GM18858 (cell line): ENCODE measurements at regions not wholly inside any gene's neighbourhood (a gene's known extent, or its start where the extent isn't known, plus 50 kb on each side); places are given as distances from the start of the nearest gene placed in this dataset.

ENCODE experiments used
- ATAC-seq: cut with Tn5 transposase; IDR thresholded peaks from one replicate; pipeline ENCODE4 v1.9.1; 2021; ENCODE audit not compliant: unreplicated experiment

DNA sequence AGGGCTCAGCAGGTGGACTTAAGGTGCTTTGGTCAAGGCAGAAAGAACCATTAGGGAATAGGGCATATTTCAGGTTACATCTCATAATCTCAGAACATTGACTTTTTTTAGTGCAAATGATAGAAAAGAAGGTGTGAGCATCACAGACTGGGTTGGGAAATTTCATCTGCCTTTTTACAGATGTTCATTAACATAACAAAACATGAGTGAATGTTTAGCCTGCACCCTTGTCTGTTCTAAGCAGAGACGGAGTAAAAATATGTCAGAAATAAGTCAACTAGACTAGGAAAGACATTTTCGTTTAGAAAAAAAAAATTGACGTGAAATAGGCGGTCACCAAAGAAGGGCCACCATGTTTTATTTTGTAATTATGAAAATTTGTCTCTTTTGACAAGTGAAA is 127.5 kb upstream of the CDH13 start:
- ATAC-seq, result no peak

DNA sequence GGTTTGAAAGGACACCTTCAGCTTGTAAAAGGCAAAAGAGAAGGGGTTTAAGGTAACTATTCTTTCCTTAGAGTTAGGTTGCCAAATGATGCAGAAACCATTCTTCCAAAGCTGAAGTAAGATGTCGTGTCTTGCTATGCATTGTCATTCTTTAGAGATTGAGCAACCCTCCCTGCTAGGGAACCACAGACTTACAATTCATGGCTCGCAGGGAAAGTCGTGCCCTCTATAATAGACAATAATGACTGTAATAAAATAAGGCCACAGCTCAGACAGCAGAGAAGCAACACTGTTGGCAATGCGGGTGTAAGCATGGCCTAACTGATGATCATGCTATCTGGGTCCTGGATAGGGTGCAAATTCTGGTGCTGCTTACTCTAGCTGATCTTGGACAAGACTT is 129.6 kb upstream of the CDH13 start:
- ATAC-seq, result no peak

DNA sequence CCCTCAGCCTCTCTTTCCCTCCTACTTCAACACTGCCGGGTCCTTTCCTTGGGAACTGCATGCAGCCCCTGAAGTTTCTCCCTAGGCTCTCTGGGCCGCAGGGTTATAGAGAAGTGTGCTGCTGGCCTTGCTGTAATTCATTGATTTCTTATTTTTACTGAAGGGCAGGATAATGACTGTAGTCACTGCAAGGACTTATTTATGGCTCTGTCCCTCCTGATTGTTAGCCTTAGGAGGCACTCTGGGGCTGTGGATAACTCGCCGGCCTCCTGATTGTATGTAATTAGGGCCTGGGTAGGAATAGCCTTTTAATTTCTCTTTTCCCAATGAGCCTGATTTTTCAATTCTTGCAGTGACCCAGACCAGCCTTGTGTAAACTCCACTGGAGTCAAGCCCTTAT is 138.3 kb upstream of the CDH13 start:
- no peak for ATAC-seq

DNA sequence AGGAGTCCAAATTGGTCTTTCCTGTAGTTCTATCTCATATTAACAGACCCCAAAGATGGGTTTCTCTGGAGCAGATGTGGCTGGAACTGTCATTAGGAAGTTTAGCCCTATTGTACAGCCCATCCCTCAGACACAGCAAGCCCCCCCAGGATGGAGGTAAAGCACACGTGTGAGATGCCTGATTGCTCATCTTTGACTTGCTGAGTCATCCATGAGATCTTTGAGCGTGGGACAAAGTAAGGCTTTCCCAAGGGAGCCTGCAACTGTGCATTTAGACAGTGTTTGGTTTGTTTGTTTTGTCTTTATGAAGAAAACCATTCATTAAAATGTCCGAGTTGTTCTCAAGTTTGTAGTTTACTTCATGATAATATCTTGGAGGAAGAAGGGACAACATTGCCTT is 145.3 kb upstream of the CDH13 start:
- ATAC-seq, result no peak

GRCh38 chr16:82476786-82477185 is 150.0 kb upstream of the CDH13 start:
- ATAC-seq, result no peak

- no peak for ATAC-seq
Observed at GRCh38 chr16:82470620-82471152, 156.1 kb upstream of the CDH13 start.

- ATAC-seq, result no peak
Observed at GRCh38 chr16:82470016-82470415, 156.8 kb upstream of the CDH13 start.

- ATAC-seq, result no peak
Observed at GRCh38 chr16:82464187-82464586, 162.6 kb upstream of the CDH13 start.

GRCh38 chr16:82460766-82461165 is 166.0 kb upstream of the CDH13 start:
- no peak for ATAC-seq

DNA sequence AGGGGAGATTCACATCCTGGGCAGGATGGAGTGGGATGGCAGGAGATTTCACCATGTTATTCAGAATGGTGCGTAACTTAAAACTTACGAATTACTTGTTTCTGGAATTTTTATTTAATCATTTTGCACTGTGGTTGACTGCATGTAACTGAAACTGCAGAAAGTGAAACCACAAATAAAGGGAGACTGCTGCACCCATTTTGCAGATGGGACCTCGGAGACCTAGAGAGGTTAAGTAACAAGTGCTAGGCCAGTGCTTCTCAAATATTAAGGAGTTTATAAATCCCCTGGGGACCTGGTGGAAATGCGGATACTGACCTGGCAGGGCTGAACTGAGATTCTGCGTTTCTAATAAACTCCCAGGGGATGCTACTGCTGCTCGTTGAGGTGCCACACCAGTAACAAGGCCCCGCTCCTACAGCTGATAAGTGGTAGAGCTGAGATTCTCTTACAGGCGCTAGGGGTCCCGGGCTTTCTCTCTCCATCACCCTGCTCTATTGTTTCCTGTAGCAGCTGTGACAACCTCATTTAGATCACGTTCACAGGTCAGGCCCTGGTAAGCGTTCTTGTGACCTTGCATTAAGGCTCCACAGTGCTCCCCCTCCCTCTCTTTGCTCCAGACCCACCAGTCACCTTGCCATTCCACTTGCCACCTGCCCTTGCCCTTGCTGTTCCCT is 167.1 kb upstream of the CDH13 start:
- no peak for ATAC-seq

DNA sequence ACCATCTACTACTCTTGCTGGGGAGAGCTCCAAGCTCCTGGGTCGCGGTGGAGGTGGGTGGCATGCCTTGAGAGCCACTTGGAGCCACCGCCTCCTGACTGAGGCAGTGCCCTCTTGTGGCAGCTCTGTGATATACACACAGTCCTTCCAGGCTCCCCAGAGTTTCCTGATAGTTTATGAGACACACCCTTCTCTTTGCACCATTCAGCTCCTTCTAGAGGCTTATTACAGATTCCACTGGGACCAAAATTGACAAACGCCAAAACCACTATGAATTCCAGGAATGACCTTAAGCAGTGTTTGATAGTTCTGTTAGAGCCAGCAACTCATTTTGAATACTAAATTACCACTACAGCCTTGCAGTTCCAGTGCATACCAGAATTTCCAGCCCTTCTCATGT is 170.1 kb upstream of the CDH13 start:
- ATAC-seq, result peak; percentile 80

GRCh38 chr16:82454566-82454965 is 172.2 kb upstream of the CDH13 start:
- no peak for ATAC-seq

GRCh38 chr16:82454152-82454551 is 172.6 kb upstream of the CDH13 start:
- no peak for ATAC-seq

DNA sequence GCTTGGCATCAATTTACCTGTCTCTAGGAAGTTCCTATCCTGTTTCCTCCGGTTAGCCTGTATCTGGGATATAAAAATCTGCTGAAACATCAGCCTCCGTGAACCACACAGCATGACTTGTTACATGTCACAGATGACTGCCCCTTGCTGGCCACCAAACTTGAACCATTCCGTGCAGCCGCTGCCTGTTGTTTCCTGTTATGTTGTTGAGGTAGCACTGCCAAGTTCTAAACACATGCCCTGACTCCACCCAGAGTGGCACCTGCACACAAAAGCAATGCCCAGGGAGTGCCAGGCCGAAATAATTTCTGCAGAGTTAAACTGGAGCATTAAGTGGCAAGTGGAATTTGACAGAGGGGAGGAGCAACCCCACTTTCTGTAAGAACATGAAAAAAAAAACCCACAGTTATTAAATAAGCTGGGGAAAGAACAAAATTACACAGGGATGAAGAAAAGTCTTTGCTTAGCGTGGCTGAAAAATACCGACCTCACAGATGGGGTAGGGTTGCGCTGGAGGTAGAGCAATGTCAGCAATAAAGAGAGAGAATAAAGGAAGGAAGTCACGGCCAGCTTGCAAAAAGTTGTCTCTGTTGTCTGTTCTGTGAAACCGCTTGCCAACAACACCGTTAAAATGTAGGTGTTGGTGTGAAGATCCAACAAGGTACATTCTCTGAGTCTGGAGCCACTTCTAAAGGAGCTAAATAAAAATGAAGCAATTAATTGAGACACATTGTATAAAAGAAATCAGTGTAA is 174.6 kb upstream of the CDH13 start:
- no peak for ATAC-seq

- ATAC-seq, result no peak
Observed at GRCh38 chr16:82451449-82451848, 175.3 kb upstream of the CDH13 start.

DNA sequence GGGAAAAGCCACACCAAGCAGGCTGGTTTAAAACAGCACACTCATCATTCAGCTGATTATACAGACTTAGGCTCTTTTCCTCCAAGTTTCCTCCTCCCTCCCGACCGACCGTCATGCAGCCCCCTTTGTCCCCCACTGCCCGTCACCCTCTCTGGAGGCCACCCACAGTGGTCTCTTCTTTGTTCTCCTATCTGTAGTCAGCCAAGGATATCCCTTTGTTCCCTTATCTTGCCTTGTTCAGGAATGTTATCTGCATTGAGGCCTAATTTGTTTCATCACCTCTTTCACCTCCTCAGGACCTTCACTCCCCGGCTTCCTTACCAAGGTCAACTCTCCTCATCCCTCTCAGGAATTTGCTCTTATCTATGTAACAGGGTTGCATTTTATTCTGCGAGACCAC is 186.4 kb upstream of the CDH13 start:
- ATAC-seq, result no peak

GRCh38 chr16:82439678-82440293 is 187.0 kb upstream of the CDH13 start:
- ATAC-seq, result no peak

DNA sequence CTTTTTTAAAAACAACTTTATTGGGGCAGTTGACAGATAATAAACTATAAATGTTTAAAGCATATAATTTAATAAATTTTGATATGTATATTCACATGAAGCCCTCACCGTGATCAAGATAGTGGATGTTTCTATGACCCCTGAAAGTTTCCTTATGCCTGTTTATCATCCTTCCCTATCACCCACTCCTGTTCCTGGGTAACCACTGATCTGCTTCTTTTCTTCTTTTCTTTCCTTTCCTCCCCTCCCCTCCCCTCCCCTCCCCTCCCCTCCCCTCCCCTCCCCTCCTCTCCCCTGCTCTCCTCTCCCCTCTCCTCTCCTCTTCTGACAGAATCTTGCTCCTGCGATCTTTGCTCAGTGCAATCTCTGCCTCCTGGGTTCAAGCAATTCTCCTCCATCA is 193.7 kb upstream of the CDH13 start:
- ATAC-seq, result no peak

DNA sequence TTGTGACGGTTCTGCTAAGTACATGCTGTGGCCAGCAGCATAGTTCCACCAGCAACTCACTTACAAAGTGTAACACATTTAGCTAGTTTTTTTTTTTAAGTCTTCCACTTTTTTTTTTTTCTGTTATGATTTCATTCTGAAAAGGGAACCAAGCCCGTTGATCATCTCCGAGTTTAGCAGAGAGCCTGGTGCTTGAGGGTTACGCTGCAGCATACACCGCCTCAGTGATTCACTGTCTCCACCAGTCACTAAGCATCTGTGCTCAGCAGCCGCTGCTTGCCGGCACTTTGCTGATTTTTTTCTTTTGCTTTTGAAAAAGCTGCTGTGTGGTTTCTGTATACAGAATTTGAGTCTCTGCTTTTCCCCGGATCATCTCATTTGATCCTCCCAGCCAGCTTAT is 194.5 kb upstream of the CDH13 start:
- ATAC-seq, result no peak

GRCh38 chr16:82425661-82426060 is 201.1 kb upstream of the CDH13 start:
- no peak for ATAC-seq

GRCh38 chr16:82421851-82422250 is 204.9 kb upstream of the CDH13 start:
- no peak for ATAC-seq

DNA sequence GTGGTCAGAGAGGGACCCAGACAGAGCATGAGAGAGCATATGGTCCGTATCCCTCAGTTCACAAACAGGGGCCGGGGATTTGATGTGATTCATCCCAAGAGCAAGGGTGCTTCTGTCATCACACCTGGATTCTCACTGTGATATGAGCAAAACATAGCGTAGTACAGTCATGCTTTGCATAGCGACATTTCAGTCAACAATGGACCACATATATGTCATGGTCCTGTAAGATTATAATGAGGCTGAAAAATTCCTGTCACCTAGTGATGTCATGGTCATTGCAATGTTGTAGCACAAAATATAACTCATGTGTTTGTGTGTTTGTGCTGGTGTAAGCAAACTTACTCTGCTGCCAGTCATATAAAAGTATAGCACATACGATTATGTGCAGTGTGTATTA is 207.4 kb upstream of the CDH13 start:
- no peak for ATAC-seq
